ENCODE measurements at regions not wholly inside any gene's neighbourhood (a gene's known extent, or its start where the extent isn't known, plus 50 kb on each side); places are given as distances from the start of the nearest gene placed in this dataset.
"Not testable (repeated sequence)": the region's sequence is repeated elsewhere in the genome, so short reads cannot be mapped to it uniquely, and the experiment has no call there.

GRCh38 chrX:7996414-7996813, 69.2 kb upstream of the PNPLA4 start:
- Histone ChIP-seq H3K9me3 (ENCODE audit: insufficient read depth, low read depth, low read length) (no peaks in the 10 kb centered on the region), H3K79me2 (ENCODE audit: insufficient read depth, low read length) (no peaks in the 10 kb centered on the region), H3K27me3 (ENCODE audit: insufficient read depth, low read length, poor library complexity, severe bottlenecking) (no peaks in the 10 kb centered on the region), H3K4me3 (ENCODE audit: low read length, poor library complexity, severe bottlenecking) (no peak overlapping the region), H3F3A (ENCODE audit: low read depth) (no peaks in the 10 kb centered on the region), H4K20me1 (ENCODE audit: insufficient read depth, low read length, poor library complexity, severe bottlenecking) (no peaks in the 10 kb centered on the region), H3K4me2 (ENCODE audit: low read depth, low read length, poor library complexity, severe bottlenecking) (no peak overlapping the region), H3K36me3 (ENCODE audit: insufficient read depth, low read length) (no peaks in the 10 kb centered on the region), H2AFZ (ENCODE audit: low read length) (no peak overlapping the region), H3K4me1 (ENCODE audit: insufficient read depth, low read length, poor library complexity, severe bottlenecking) (no peaks in the 10 kb centered on the region), H3K9ac (ENCODE audit: low read depth, low read length, poor library complexity, severe bottlenecking) (no peak overlapping the region), H3K9me2 (replicated peaks; ENCODE audit: low read depth, low read length) (no peaks in the 10 kb centered on the region)
- TF ChIP-seq CTCF (conservative IDR thresholded peaks at IDR 0.05; ENCODE audit: low read length) (peak; percentile 56), EZH2phosphoT487 (IDR thresholded peaks at IDR 0.05; ENCODE audit: borderline replicate concordance) (no peak)

GRCh38 chrX:7993873-7994272, 66.7 kb upstream of the PNPLA4 start:
- Histone ChIP-seq H3K9ac (ENCODE audit: low read depth, low read length, poor library complexity, severe bottlenecking) (no peak overlapping the region), H3K79me2 (ENCODE audit: insufficient read depth, low read length) (no peaks in the 10 kb centered on the region), H3K4me3 (ENCODE audit: low read length, poor library complexity, severe bottlenecking) (no peak overlapping the region), H3K4me1 (ENCODE audit: insufficient read depth, low read length, poor library complexity, severe bottlenecking) (no peaks in the 10 kb centered on the region), H3K9me3 (ENCODE audit: insufficient read depth, low read depth, low read length) (no peaks in the 10 kb centered on the region), H3K9me2 (replicated peaks; ENCODE audit: low read depth, low read length) (no peaks in the 10 kb centered on the region), H3K4me2 (ENCODE audit: low read depth, low read length, poor library complexity, severe bottlenecking) (no peak overlapping the region), H4K20me1 (ENCODE audit: insufficient read depth, low read length, poor library complexity, severe bottlenecking) (no peaks in the 10 kb centered on the region), H3F3A (ENCODE audit: low read depth) (no peaks in the 10 kb centered on the region), H3K36me3 (ENCODE audit: insufficient read depth, low read length) (no peaks in the 10 kb centered on the region), H3K27me3 (ENCODE audit: insufficient read depth, low read length, poor library complexity, severe bottlenecking) (no peaks in the 10 kb centered on the region), H2AFZ (ENCODE audit: low read length) (no peak overlapping the region)
- TF ChIP-seq EZH2phosphoT487 (IDR thresholded peaks at IDR 0.05; ENCODE audit: borderline replicate concordance) (no peak), CTCF (conservative IDR thresholded peaks at IDR 0.05; ENCODE audit: low read length) (no peak)

- not testable (repeated sequence) for H3K4me2 ChIP-seq (ENCODE audit: low read depth, low read length, poor library complexity, severe bottlenecking); H3K4me1 ChIP-seq (ENCODE audit: insufficient read depth, low read length, poor library complexity, severe bottlenecking); H4K20me1 ChIP-seq (ENCODE audit: insufficient read depth, low read length, poor library complexity, severe bottlenecking); H2AFZ ChIP-seq (ENCODE audit: low read length); H3K4me3 ChIP-seq (ENCODE audit: low read length, poor library complexity, severe bottlenecking); H3K36me3 ChIP-seq (ENCODE audit: insufficient read depth, low read length); H3K9me2 ChIP-seq (replicated peaks; ENCODE audit: low read depth, low read length); H3K9ac ChIP-seq (ENCODE audit: low read depth, low read length, poor library complexity, severe bottlenecking); H3K79me2 ChIP-seq (ENCODE audit: insufficient read depth, low read length); H3K27me3 ChIP-seq (ENCODE audit: insufficient read depth, low read length, poor library complexity, severe bottlenecking); H3K9me3 ChIP-seq (ENCODE audit: insufficient read depth, low read depth, low read length); H3F3A ChIP-seq (ENCODE audit: low read depth)
Observed at GRCh38 chrX:7988013-7988759, 61.0 kb upstream of the PNPLA4 start.

Data from Loucy (cell line).